ENCODE measurements at regions not wholly inside any gene's neighbourhood (a gene's known extent, or its start where the extent isn't known, plus 50 kb on each side); places are given as distances from the start of the nearest gene placed in this dataset.

- TF ChIP-seq TEAD4 (IDR thresholded peaks at IDR 0.05; ENCODE audit: low read depth, low read length) (no peak), RXRA (IDR thresholded peaks at IDR 0.05; ENCODE audit: insufficient read depth, low read depth, low read length) (no peak), CREB1 (IDR thresholded peaks at IDR 0.05) (no peak), KDM5A (IDR thresholded peaks at IDR 0.05; ENCODE audit: low read length) (no peak), SIX5 (IDR thresholded peaks at IDR 0.05; ENCODE audit: low read depth, low read length) (no peak)
These were observed 54.9 kb upstream of the CASZ1 start (continued) for GRCh38 chr1:10851024-10852013.

Measured in H1 (cell line).